ENCODE measurements at regions not wholly inside any gene's neighbourhood (a gene's known extent, or its start where the extent isn't known, plus 50 kb on each side); places are given as distances from the start of the nearest gene placed in this dataset.

- TF ChIP-seq PATZ1 (CRISPR knock-in tag; IDR thresholded peaks at IDR 0.05; ENCODE audit: borderline replicate concordance) (no peak), TSHZ2 (CRISPR knock-in tag; IDR thresholded peaks at IDR 0.05) (no peak), CREB5 (CRISPR knock-in tag; IDR thresholded peaks at IDR 0.05; ENCODE audit: low read depth) (no peak)
- no peak for ATAC-seq
These were observed 462.1 kb downstream of the C3orf38 start for GRCh38 chr3:88611826-88612326.

- TF ChIP-seq CREB5 (CRISPR knock-in tag; IDR thresholded peaks at IDR 0.05; ENCODE audit: low read depth) (no peak), PPARA (CRISPR knock-in tag; IDR thresholded peaks at IDR 0.05; ENCODE audit: borderline replicate concordance) (no peak)
- no peak for ATAC-seq
These were observed 466.7 kb downstream of the C3orf38 start for GRCh38 chr3:88616413-88616812.

GRCh38 chr3:88617283-88617682 is 467.5 kb downstream of the C3orf38 start:
- no peak for TF ChIP-seq ZNF8 (CRISPR knock-in tag; IDR thresholded peaks at IDR 0.05)
- no peak for TF ChIP-seq ZNF565 (CRISPR knock-in tag; conservative IDR thresholded peaks at IDR 0.05; ENCODE audit: low read depth)
- TF ChIP-seq RARB (CRISPR knock-in tag; IDR thresholded peaks at IDR 0.05) = no peak
- no peak for TF ChIP-seq TSHZ2 (CRISPR knock-in tag; IDR thresholded peaks at IDR 0.05)
- TF ChIP-seq SNAI2 (CRISPR knock-in tag; IDR thresholded peaks at IDR 0.05) = no peak
- TF ChIP-seq POU6F1 (CRISPR knock-in tag; IDR thresholded peaks at IDR 0.05; ENCODE audit: borderline replicate concordance, low read depth) = no peak
- no peak for TF ChIP-seq OSR1 (CRISPR knock-in tag; IDR thresholded peaks at IDR 0.05)
- TF ChIP-seq ZFP3 (CRISPR knock-in tag; IDR thresholded peaks at IDR 0.05) = no peak
- no peak for TF ChIP-seq CREB5 (CRISPR knock-in tag; IDR thresholded peaks at IDR 0.05; ENCODE audit: low read depth)
- no peak for TF ChIP-seq PATZ1 (CRISPR knock-in tag; IDR thresholded peaks at IDR 0.05; ENCODE audit: borderline replicate concordance)
- TF ChIP-seq ZNF70 (CRISPR knock-in tag; IDR thresholded peaks at IDR 0.05) = no peak
- TF ChIP-seq ARNTL (CRISPR knock-in tag; IDR thresholded peaks at IDR 0.05; ENCODE audit: borderline replicate concordance, low read depth) = no peak
- TF ChIP-seq TCF4 (CRISPR knock-in tag; IDR thresholded peaks at IDR 0.05; ENCODE audit: borderline replicate concordance) = no peak
- no peak for TF ChIP-seq CSRNP3 (CRISPR knock-in tag; IDR thresholded peaks at IDR 0.05)
- no peak for TF ChIP-seq TOX (CRISPR knock-in tag; IDR thresholded peaks at IDR 0.05; ENCODE audit: borderline replicate concordance)
- no peak for TF ChIP-seq ESRRG (CRISPR knock-in tag; IDR thresholded peaks at IDR 0.05)
- no peak for TF ChIP-seq PPARA (CRISPR knock-in tag; IDR thresholded peaks at IDR 0.05; ENCODE audit: borderline replicate concordance)
- no peak for ATAC-seq

Data from SK-N-SH treated with all-trans-retinoic acid at 6 μM for 48 hours (cell line).